Ectodermal cell (in vitro differentiated cells): ENCODE measurements at regions not wholly inside any gene's neighbourhood (a gene's known extent, or its start where the extent isn't known, plus 50 kb on each side); places are given as distances from the start of the nearest gene placed in this dataset.

Experiments used
- H3K27ac ChIP-seq: 2 replicates; pipeline ENCODE4 v1.7.0; 2013; ENCODE audit warnings: mild to moderate bottlenecking, low read depth, low read length; ENCODE audit not compliant: insufficient read depth, poor library complexity, severe bottlenecking
- H3K27me3 ChIP-seq: 2 replicates; pipeline ENCODE4 v1.7.0; 2013; ENCODE audit warnings: mild to moderate bottlenecking, low read length; ENCODE audit not compliant: insufficient read depth, control insufficient read depth, poor library complexity, severe bottlenecking
- H3K36me3 ChIP-seq: one replicate; pipeline ENCODE4 v1.7.0; 2013; ENCODE audit warnings: low read length; ENCODE audit not compliant: control insufficient read depth, insufficient read depth
- H3K4me1 ChIP-seq: one replicate; pipeline ENCODE4 v1.7.0; 2013; ENCODE audit warnings: low read length; ENCODE audit not compliant: control insufficient read depth, insufficient read depth
- H3K4me3 ChIP-seq: 2 replicates; pipeline ENCODE4 v1.7.0; 2013; ENCODE audit warnings: low read depth, low read length, control low read depth; ENCODE audit not compliant: insufficient read depth
- H3K9me3 ChIP-seq: 2 replicates; pipeline ENCODE4 v1.7.0; 2013; ENCODE audit warnings: mild to moderate bottlenecking, low read length, moderate library complexity; ENCODE audit not compliant: control insufficient read depth
- WGBS, 2 experiments: methylation state at CpG; one replicate each; pipeline ENCODE4 v1.1.7; 2013; ENCODE audit warnings: missing lambda C conversion rate in 2 of 2; 5-methylcytosine and 5-hydroxymethylcytosine counted together

DNA sequence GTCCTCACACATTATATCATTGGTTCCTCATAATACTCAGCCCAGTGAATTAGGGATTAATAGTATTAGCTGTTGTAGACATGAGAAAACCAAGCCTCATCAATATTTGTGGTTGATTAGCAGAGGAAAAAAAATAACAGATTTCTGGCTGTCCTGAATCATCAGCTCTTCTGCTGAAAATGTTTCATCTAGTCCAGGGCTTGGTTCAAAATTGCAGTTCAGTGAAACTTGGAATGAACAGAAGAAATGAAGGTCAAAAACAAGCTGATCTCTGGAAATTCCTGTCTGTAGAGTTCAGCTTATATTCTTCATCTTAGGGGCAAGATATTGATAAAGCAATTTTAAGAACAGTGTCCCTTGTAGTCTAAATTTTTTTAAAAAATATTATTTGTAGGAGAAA is 361.1 kb upstream of the CCDC179 start:
- H3K4me1 ChIP-seq = no peaks in the 10 kb centered on the region

DNA sequence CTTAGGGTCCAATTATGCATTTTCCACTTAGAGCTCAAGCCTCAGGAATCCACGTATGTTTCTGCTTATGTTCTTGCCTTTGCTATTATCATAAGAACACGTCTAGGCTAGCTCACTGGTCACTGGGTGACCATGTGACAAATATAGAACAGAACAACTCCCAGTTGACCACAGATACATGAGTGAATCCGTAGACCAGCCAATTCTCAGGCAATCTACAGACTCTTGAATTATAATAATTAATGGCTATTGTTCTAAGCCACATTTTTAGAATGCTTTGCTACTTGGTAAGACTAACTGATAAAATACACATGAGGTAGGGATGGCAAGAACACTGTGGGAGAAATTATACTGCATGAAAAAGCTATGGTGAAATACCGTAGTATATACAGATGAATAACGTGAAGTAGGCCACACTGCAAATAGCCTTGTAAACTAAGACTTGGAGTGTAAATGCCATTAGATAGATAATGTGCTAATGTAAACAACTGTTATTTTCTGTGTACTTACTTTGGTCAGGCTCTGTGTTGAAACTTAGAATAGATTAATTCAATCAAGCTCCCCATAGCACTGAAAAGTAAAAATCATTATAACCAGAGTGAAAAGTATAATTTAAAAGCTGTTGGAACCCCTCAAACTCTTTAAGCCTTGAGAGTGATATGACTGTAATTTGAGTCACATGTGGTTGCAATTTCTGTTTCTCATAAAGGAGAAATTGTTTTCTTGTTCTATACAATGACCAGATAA is 366.2 kb upstream of the CCDC179 start:
- no peaks in the 10 kb centered on the region for H3K4me1 ChIP-seq
- WGBS, 2 experiments = 87 to 92% methylated on average over 5 of the region's 5 CpGs
- H3K4me3 ChIP-seq = no peak overlapping the region
- no peaks in the 10 kb centered on the region for H3K9me3 ChIP-seq
- H3K27me3 ChIP-seq = no peaks in the 10 kb centered on the region
- no peak overlapping the region for H3K27ac ChIP-seq
- H3K36me3 ChIP-seq = no peaks in the 10 kb centered on the region

More for the DNA sequence above, 361.1 kb upstream of the CCDC179 start:
- no peaks in the 10 kb centered on the region for H3K27me3 ChIP-seq
- H3K27ac ChIP-seq = no peak overlapping the region
- H3K4me3 ChIP-seq = no peak overlapping the region
- H3K36me3 ChIP-seq = no peaks in the 10 kb centered on the region
- no peaks in the 10 kb centered on the region for H3K9me3 ChIP-seq

DNA sequence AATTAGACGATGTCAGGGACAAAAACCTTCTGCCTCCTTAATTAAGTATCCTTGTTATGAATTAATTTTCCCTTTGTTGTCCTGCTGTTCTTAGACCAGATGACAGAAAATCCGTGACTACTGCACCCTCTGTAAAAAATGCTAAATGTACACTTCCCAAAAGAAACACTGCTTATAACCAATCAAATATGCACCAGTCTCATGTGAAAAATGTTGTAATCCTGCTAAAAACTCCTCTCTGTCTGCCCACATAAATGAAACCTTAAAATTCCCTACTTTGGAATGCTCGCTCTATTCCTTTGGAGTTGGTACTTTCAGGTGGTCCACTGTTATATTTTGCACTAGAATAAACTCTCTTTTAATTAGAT is 366.8 kb upstream of the CCDC179 start:
- Histone ChIP-seq H3K36me3 (no peaks in the 10 kb centered on the region), H3K9me3 (no peaks in the 10 kb centered on the region), H3K4me1 (no peaks in the 10 kb centered on the region), H3K4me3 (no peak overlapping the region), H3K27ac (no peak overlapping the region), H3K27me3 (no peaks in the 10 kb centered on the region)
- whole genome bisulfite sequencing, 2 experiments = 0 to 50% methylated on average over 1 to 2 of the region's 3 CpGs

DNA sequence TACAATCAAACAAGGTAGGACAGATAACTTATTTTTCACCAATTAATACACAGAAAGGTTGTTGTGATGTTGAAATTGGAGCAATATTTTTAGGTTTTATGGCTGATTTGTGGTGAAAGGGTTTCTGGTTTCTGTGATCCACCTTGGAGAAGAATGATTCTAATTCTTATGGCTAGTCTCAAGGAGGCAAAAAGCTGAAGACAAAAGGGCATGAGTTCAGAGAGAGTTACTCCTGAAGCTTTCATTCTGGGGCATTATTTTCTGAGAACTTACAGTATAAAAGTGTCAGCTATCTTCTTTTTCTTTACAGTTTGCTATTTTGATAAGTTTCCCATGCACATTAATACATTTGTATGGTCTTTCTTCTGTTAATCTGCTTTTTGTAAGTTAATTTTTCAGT is 372.4 kb upstream of the CCDC179 start:
- Histone ChIP-seq H3K27me3 (no peaks in the 10 kb centered on the region), H3K27ac (no peak overlapping the region), H3K4me3 (no peak overlapping the region), H3K9me3 (no peaks in the 10 kb centered on the region), H3K36me3 (no peaks in the 10 kb centered on the region), H3K4me1 (no peaks in the 10 kb centered on the region)

DNA sequence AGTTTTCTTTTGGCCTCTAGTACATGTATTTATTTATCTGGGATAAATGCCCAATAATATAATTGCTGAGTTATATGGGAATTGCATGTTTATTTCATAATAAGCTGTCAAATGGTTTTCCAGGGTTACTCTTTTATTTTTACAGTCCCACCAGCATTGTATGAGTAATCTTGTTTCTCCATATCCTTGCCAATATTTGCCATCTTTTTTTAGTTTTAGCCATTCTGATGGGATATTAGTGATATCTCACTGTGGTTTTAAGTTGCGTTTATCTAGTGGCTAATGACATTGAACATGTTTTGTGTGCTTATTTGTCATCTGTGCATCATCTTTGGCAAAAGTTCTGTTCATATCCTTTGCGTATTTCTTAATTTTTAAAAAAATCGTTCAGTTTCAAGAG is 372.8 kb upstream of the CCDC179 start:
- no peaks in the 10 kb centered on the region for H3K4me1 ChIP-seq
- WGBS, 2 experiments = 91 to 95% methylated on average over 2 to 3 of the region's 3 CpGs
- H3K9me3 ChIP-seq = no peaks in the 10 kb centered on the region
- no peaks in the 10 kb centered on the region for H3K27me3 ChIP-seq
- H3K27ac ChIP-seq = no peak overlapping the region
- no peak overlapping the region for H3K4me3 ChIP-seq
- no peaks in the 10 kb centered on the region for H3K36me3 ChIP-seq

DNA sequence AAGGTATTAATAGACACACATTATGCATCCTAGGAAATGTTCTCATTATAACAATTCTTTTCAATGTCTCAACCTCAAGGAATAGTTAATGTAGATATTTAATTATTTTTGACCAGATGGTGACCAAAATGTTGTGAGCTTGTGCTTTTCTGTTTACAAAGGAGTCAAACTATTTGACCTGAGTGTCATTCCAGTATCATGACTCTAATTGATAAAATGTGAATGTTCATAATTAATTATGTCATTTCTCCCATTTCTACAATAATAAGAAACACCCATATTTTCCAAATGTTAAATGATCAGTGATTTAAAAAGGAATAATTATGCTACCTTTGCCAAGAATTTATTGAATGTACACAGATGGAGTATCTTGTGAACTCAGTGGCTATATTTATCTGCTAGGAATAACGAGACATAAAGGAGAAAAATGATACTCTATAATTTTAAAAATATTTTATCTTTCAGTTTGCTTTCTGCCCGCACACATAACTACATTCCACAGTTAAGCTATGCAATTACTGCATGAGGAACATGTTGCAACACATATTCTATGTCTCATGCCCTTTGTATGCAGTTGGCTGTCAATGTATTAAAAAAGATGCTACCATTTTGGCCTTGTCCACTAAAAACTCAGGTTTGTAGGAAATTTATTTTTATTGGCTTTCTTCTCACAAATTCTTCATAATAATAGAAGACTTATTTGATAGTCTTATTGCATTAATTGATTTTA is 376.7 kb upstream of the CCDC179 start:
- 70 to 100% methylated on average over 1 of the region's 2 CpGs for whole genome bisulfite sequencing, 2 experiments
- H3K27me3 ChIP-seq = no peaks in the 10 kb centered on the region
- H3K27ac ChIP-seq = no peak overlapping the region
- no peaks in the 10 kb centered on the region for H3K4me1 ChIP-seq
- H3K36me3 ChIP-seq = no peaks in the 10 kb centered on the region
- no peaks in the 10 kb centered on the region for H3K9me3 ChIP-seq
- no peak overlapping the region for H3K4me3 ChIP-seq

DNA sequence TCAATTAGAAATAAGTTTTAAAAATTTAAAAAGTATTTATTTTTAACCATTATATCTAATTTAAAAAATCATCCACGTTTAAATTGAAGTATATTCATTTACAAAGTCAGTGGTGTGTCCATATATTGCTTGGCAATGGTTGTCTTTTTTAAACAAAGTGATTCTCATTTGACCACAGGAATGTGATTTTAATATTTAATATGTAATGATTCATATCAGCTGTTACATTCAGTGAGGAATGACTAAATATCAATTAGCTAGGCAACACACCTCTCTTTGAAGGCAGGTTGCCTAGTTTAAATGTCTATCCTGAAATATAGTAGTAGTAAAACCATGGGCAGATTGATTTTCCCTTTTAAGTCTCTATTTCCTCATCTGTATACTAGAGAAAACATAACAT is 392.2 kb upstream of the CCDC179 start:
- no peaks in the 10 kb centered on the region for H3K9me3 ChIP-seq
- 80% methylated on average over 1 of the region's 1 CpG; no CpG with 5 or more reads in 1 of the 2 experiments for WGBS, 2 experiments
- no peaks in the 10 kb centered on the region for H3K27me3 ChIP-seq
- H3K36me3 ChIP-seq = no peaks in the 10 kb centered on the region
- H3K4me1 ChIP-seq = no peaks in the 10 kb centered on the region
- H3K4me3 ChIP-seq = no peak overlapping the region
- no peak overlapping the region for H3K27ac ChIP-seq

DNA sequence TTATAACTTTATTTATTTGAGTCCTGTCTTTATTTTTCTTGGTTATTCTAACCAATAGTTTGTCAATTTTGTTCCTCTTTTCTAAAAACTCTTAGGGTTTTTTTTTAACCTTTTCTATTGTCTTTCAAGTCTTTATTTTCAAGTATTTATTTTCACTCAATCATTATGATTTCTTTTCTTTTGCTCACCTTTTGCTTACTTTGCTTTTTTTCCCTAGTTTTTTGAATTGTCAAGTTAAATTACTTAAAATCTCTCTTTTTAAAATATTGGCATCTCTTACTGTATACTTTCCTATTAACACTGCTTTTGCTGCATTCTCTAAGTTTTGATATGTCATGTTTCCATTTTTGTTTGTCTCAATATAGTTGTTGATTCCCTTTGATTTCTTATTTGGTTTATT is 396.8 kb upstream of the CCDC179 start:
- H3K4me3 ChIP-seq = no peak overlapping the region
- no peak overlapping the region for H3K27ac ChIP-seq
- no peaks in the 10 kb centered on the region for H3K27me3 ChIP-seq
- no peaks in the 10 kb centered on the region for H3K9me3 ChIP-seq
- H3K4me1 ChIP-seq = no peaks in the 10 kb centered on the region
- H3K36me3 ChIP-seq = no peaks in the 10 kb centered on the region

DNA sequence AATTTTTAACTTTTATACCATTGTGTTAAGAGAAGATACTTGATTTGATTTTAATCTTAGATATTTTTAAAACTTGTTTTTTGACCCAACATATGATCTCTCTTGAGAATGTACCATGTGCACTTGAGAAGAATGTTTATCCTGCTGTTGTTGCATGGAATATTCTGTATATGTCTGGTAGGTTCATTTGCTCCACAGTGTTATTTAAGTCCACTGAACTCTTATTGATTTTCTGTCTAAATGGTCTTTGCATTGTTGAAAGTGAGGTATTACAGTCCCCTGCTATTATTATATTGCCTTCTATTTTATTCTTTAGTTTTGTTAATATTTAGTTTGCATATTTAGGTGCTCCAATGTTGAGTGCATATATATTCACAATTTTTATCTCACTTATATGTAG is 397.3 kb upstream of the CCDC179 start:
- no peak overlapping the region for H3K4me3 ChIP-seq
- H3K27me3 ChIP-seq = no peaks in the 10 kb centered on the region
- no peaks in the 10 kb centered on the region for H3K9me3 ChIP-seq
- no peak overlapping the region for H3K27ac ChIP-seq
- no peaks in the 10 kb centered on the region for H3K4me1 ChIP-seq
- no peaks in the 10 kb centered on the region for H3K36me3 ChIP-seq

DNA sequence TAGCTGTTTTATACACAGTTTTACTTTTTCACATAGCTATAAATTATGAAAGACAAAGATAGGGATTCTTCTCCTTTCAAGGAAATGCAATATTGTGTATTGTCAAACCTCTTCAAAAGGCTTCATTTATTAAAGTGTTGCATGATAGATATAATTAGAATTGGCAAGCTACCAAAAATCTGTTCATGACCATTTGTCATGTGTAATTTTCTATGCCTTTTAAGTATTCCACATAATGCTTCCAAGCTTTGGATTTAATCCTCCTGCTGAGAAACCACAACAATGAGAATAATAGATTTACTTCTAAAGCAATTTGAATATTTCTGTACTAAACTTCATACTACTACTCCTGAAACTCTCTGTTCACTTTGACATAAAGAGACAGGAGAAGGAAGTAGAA is 403.2 kb upstream of the CCDC179 start:
- H3K9me3 ChIP-seq = no peaks in the 10 kb centered on the region
- H3K27me3 ChIP-seq = no peaks in the 10 kb centered on the region
- H3K4me3 ChIP-seq = no peak overlapping the region
- H3K4me1 ChIP-seq = no peaks in the 10 kb centered on the region
- H3K36me3 ChIP-seq = no peaks in the 10 kb centered on the region
- no peak overlapping the region for H3K27ac ChIP-seq
